H1 (cell line): ENCODE measurements at regions not wholly inside any gene's neighbourhood (a gene's known extent, or its start where the extent isn't known, plus 50 kb on each side); places are given as distances from the start of the nearest gene placed in this dataset.

ENCODE experiments used
- FOSL1 ChIP-seq: IDR thresholded peaks from 2 replicates; pipeline ENCODE4 v1.6.1; 2011; ENCODE audit warnings: mild to moderate bottlenecking, low read depth, low read length, moderate library complexity; ENCODE audit not compliant: insufficient read depth
- TF ChIP-seq, protein P1 (sequence below): IDR thresholded peaks from 2 replicates; pipeline ENCODE4 v1.6.1; 2011; ENCODE audit warnings: low read length, improper control_type of control experiment

- TF ChIP-seq, protein P1, sequence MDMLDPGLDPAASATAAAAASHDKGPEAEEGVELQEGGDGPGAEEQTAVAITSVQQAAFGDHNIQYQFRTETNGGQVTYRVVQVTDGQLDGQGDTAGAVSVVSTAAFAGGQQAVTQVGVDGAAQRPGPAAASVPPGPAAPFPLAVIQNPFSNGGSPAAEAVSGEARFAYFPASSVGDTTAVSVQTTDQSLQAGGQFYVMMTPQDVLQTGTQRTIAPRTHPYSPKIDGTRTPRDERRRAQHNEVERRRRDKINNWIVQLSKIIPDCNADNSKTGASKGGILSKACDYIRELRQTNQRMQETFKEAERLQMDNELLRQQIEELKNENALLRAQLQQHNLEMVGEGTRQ = no peak
- no peak for TF ChIP-seq FOSL1
Measured at GRCh38 chr6:141210901-141211300, 921.8 kb upstream of the GJE1 start.
